ENCODE measurements at regions not wholly inside any gene's neighbourhood (a gene's known extent, or its start where the extent isn't known, plus 50 kb on each side); places are given as distances from the start of the nearest gene placed in this dataset.

DNA sequence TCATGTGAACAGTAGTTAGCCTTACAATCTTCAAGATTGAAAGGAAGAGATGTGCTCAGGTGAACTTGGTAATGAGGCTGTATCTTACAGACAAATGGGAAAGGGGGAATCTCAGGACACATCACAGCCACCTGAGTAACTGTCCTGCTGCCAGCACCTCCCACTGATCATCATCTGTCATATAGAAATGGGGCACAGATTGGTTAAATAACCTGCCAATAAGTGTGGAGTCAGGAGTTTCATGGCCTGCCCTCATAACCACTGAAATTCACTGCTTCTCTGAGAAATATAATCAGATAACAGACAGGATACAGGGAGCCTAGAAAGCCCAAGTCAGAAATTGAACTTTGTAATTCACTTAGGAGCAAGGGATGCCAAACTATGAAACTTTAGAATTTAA, 64.9 kb upstream of the TAS2R16 start:
- TF ChIP-seq, protein P1, sequence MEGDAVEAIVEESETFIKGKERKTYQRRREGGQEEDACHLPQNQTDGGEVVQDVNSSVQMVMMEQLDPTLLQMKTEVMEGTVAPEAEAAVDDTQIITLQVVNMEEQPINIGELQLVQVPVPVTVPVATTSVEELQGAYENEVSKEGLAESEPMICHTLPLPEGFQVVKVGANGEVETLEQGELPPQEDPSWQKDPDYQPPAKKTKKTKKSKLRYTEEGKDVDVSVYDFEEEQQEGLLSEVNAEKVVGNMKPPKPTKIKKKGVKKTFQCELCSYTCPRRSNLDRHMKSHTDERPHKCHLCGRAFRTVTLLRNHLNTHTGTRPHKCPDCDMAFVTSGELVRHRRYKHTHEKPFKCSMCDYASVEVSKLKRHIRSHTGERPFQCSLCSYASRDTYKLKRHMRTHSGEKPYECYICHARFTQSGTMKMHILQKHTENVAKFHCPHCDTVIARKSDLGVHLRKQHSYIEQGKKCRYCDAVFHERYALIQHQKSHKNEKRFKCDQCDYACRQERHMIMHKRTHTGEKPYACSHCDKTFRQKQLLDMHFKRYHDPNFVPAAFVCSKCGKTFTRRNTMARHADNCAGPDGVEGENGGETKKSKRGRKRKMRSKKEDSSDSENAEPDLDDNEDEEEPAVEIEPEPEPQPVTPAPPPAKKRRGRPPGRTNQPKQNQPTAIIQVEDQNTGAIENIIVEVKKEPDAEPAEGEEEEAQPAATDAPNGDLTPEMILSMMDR (IDR thresholded peaks at IDR 0.05), result no peak

- TF ChIP-seq, protein P1 (IDR thresholded peaks at IDR 0.05), result no peak
Observed at GRCh38 chr7:123057911-123058310, 62.4 kb upstream of the TAS2R16 start.

GRCh38 chr7:123054357-123055133, 59.0 kb upstream of the TAS2R16 start:
- TF ChIP-seq, protein P1 (IDR thresholded peaks at IDR 0.05), result peak; percentile 41; the same call in 1 of the 2 replicates

GRCh38 chr7:123051916-123052315, 56.4 kb upstream of the TAS2R16 start:
- TF ChIP-seq, protein P1 (IDR thresholded peaks at IDR 0.05), result no peak

DNA sequence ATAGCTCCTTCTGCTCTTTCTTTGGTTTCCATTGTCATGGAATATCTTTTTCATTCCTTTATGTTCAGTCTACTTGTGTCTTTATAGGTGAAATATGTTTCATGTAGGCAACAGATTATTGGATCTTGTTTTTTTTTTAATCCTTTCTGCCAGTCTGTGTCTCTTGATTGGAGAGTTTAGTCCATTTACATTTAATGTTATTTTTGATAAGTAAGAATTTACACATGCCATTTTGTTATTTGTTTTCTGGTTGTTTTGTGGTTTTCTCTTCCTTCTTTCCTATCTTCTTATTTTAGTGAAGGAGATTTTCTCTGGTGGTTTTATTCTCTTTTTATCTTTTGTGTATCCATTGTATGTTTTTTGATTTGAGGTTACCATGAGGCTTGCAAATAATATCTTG, 52.5 kb upstream of the TAS2R16 start:
- TF ChIP-seq, protein P1 (IDR thresholded peaks at IDR 0.05), result no peak
